ENCODE measurements at regions not wholly inside any gene's neighbourhood (a gene's known extent, or its start where the extent isn't known, plus 50 kb on each side); places are given as distances from the start of the nearest gene placed in this dataset.
A peak's percentile ranks its signal among the peaks of the same experiment; 100 is the strongest.

- Histone ChIP-seq H3K4me3 (ENCODE audit: control insufficient read depth in 1 of 7, extremely low read depth in 1 of 7, insufficient read depth in 4 of 7, low read depth in 2 of 7, low read length in 6 of 7) (no peak overlapping the region), H3K27me3 (replicated peaks in 2 of 5; ENCODE audit: control insufficient read depth in 4 of 5, insufficient read depth in 5 of 5, low read length in 4 of 5) (no peaks in the 10 kb centered on the region), H3K27ac (ENCODE audit: insufficient read depth in 1 of 2, low read depth in 1 of 2, low read length in 2 of 2, poor library complexity in 1 of 2, severe bottlenecking in 2 of 2) (no peak overlapping the region), H3K9me3 (ENCODE audit: control extremely low read depth in 1 of 5, control insufficient read depth in 4 of 5, insufficient read depth in 2 of 5, low read depth in 1 of 5, low read length in 4 of 5) (no peaks in the 10 kb centered on the region), H3K4me1 (ENCODE audit: control extremely low read depth in 1 of 4, control insufficient read depth in 4 of 4, insufficient read depth in 4 of 4, low read length in 3 of 4) (no peaks in the 10 kb centered on the region), H3K36me3 (ENCODE audit: control insufficient read depth in 4 of 4, insufficient read depth in 4 of 4, low read length in 3 of 4) (no peaks in the 10 kb centered on the region)
- POLR2A ChIA-PET = no interaction called here
- CTCF ChIA-PET = no interaction called here
- DNase-seq = no peak
Measured at GRCh38 chr13:99802416-99802815, 169.2 kb downstream of the ZIC5 start.

- no peak for DNase-seq
- H3K27me3 ChIP-seq (replicated peaks in 2 of 5; ENCODE audit: control insufficient read depth in 4 of 5, insufficient read depth in 5 of 5, low read length in 4 of 5) = no peaks in the 10 kb centered on the region
- ChIA-PET CTCF (no interaction called here), POLR2A (interaction anchor here (0.7 kb wide), 1 partner anchor 8 kb away, joined by 3 read pairs; no protein-coding TSS in a partner anchor)
- WGBS (ENCODE audit: insufficient coverage) = 90% methylated on average over 3 of the region's 4 CpGs
- H3K9me3 ChIP-seq (ENCODE audit: control extremely low read depth in 1 of 5, control insufficient read depth in 4 of 5, insufficient read depth in 2 of 5, low read depth in 1 of 5, low read length in 4 of 5) = no peaks in the 10 kb centered on the region
- H3K4me3 ChIP-seq (ENCODE audit: control insufficient read depth in 1 of 7, extremely low read depth in 1 of 7, insufficient read depth in 4 of 7, low read depth in 2 of 7, low read length in 6 of 7) = no peak overlapping the region
- H3K36me3 ChIP-seq (ENCODE audit: control insufficient read depth in 4 of 4, insufficient read depth in 4 of 4, low read length in 3 of 4) = no peaks in the 10 kb centered on the region
- no peaks in the 10 kb centered on the region for H3K4me1 ChIP-seq (ENCODE audit: control extremely low read depth in 1 of 4, control insufficient read depth in 4 of 4, insufficient read depth in 4 of 4, low read length in 3 of 4)
- H3K27ac ChIP-seq (ENCODE audit: insufficient read depth in 1 of 2, low read depth in 1 of 2, low read length in 2 of 2, poor library complexity in 1 of 2, severe bottlenecking in 2 of 2) = no peak overlapping the region
Measured at GRCh38 chr13:99800951-99801350, 170.6 kb downstream of the ZIC5 start.

GRCh38 chr13:99800011-99800410 lies 171.6 kb downstream of the ZIC5 start:
- Histone ChIP-seq H3K4me1 (ENCODE audit: control extremely low read depth in 1 of 4, control insufficient read depth in 4 of 4, insufficient read depth in 4 of 4, low read length in 3 of 4) (no peaks in the 10 kb centered on the region), H3K27ac (ENCODE audit: insufficient read depth in 1 of 2, low read depth in 1 of 2, low read length in 2 of 2, poor library complexity in 1 of 2, severe bottlenecking in 2 of 2) (no peak overlapping the region), H3K36me3 (ENCODE audit: control insufficient read depth in 4 of 4, insufficient read depth in 4 of 4, low read length in 3 of 4) (no peaks in the 10 kb centered on the region), H3K27me3 (replicated peaks in 2 of 5; ENCODE audit: control insufficient read depth in 4 of 5, insufficient read depth in 5 of 5, low read length in 4 of 5) (no peaks in the 10 kb centered on the region), H3K9me3 (ENCODE audit: control extremely low read depth in 1 of 5, control insufficient read depth in 4 of 5, insufficient read depth in 2 of 5, low read depth in 1 of 5, low read length in 4 of 5) (no peaks in the 10 kb centered on the region), H3K4me3 (ENCODE audit: control insufficient read depth in 1 of 7, extremely low read depth in 1 of 7, insufficient read depth in 4 of 7, low read depth in 2 of 7, low read length in 6 of 7) (no peak overlapping the region)
- CTCF ChIA-PET = no interaction called here
- POLR2A ChIA-PET = interaction anchor here (0.7 kb wide), 1 partner anchor 9 kb away, joined by 3 read pairs; no protein-coding TSS in a partner anchor
- 100% methylated on average over 1 of the region's 3 CpGs for WGBS (ENCODE audit: insufficient coverage)
- DNase-seq = no peak

GRCh38 chr13:99798756-99799155 lies 172.8 kb downstream of the ZIC5 start:
- H3K4me1 ChIP-seq (ENCODE audit: control extremely low read depth in 1 of 4, control insufficient read depth in 4 of 4, insufficient read depth in 4 of 4, low read length in 3 of 4) = no peaks in the 10 kb centered on the region
- no peaks in the 10 kb centered on the region for H3K27me3 ChIP-seq (replicated peaks in 2 of 5; ENCODE audit: control insufficient read depth in 4 of 5, insufficient read depth in 5 of 5, low read length in 4 of 5)
- no peak for DNase-seq
- no peaks in the 10 kb centered on the region for H3K36me3 ChIP-seq (ENCODE audit: control insufficient read depth in 4 of 4, insufficient read depth in 4 of 4, low read length in 3 of 4)
- WGBS (ENCODE audit: insufficient coverage) = 100% methylated on average over 4 of the region's 4 CpGs
- ChIA-PET POLR2A (no interaction called here), CTCF (no interaction called here)
- H3K4me3 ChIP-seq (ENCODE audit: control insufficient read depth in 1 of 7, extremely low read depth in 1 of 7, insufficient read depth in 4 of 7, low read depth in 2 of 7, low read length in 6 of 7) = no peak overlapping the region
- H3K27ac ChIP-seq (ENCODE audit: insufficient read depth in 1 of 2, low read depth in 1 of 2, low read length in 2 of 2, poor library complexity in 1 of 2, severe bottlenecking in 2 of 2) = no peak overlapping the region
- no peaks in the 10 kb centered on the region for H3K9me3 ChIP-seq (ENCODE audit: control extremely low read depth in 1 of 5, control insufficient read depth in 4 of 5, insufficient read depth in 2 of 5, low read depth in 1 of 5, low read length in 4 of 5)

- CTCF ChIA-PET = interaction anchor here (0.5 kb wide), 1 partner anchor 12 kb away, joined by 4 read pairs; no protein-coding TSS in a partner anchor
- no CpG with 5 or more reads among the region's 2 CpGs for WGBS (ENCODE audit: insufficient coverage)
- Histone ChIP-seq H3K4me3 (ENCODE audit: control insufficient read depth in 1 of 7, extremely low read depth in 1 of 7, insufficient read depth in 4 of 7, low read depth in 2 of 7, low read length in 6 of 7) (no peak overlapping the region), H3K36me3 (ENCODE audit: control insufficient read depth in 4 of 4, insufficient read depth in 4 of 4, low read length in 3 of 4) (no peaks in the 10 kb centered on the region), H3K27me3 (replicated peaks in 2 of 5; ENCODE audit: control insufficient read depth in 4 of 5, insufficient read depth in 5 of 5, low read length in 4 of 5) (no peaks in the 10 kb centered on the region), H3K27ac (ENCODE audit: insufficient read depth in 1 of 2, low read depth in 1 of 2, low read length in 2 of 2, poor library complexity in 1 of 2, severe bottlenecking in 2 of 2) (no peak overlapping the region), H3K9me3 (ENCODE audit: control extremely low read depth in 1 of 5, control insufficient read depth in 4 of 5, insufficient read depth in 2 of 5, low read depth in 1 of 5, low read length in 4 of 5) (no peaks in the 10 kb centered on the region), H3K4me1 (ENCODE audit: control extremely low read depth in 1 of 4, control insufficient read depth in 4 of 4, insufficient read depth in 4 of 4, low read length in 3 of 4) (no peaks in the 10 kb centered on the region)
- POLR2A ChIA-PET = no interaction called here
- no peak for DNase-seq
Measured at GRCh38 chr13:99797691-99798090, 173.9 kb downstream of the ZIC5 start.

GRCh38 chr13:99796175-99796819 lies 175.3 kb downstream of the ZIC5 start:
- DNase-seq = peak in 2 of 3 donors; percentile 20 to 24
- H3K27ac ChIP-seq (ENCODE audit: insufficient read depth in 1 of 2, low read depth in 1 of 2, low read length in 2 of 2, poor library complexity in 1 of 2, severe bottlenecking in 2 of 2) = no peak overlapping the region
- no peaks in the 10 kb centered on the region for H3K9me3 ChIP-seq (ENCODE audit: control extremely low read depth in 1 of 5, control insufficient read depth in 4 of 5, insufficient read depth in 2 of 5, low read depth in 1 of 5, low read length in 4 of 5)
- CTCF ChIA-PET = no interaction called here
- H3K27me3 ChIP-seq (replicated peaks in 2 of 5; ENCODE audit: control insufficient read depth in 4 of 5, insufficient read depth in 5 of 5, low read length in 4 of 5) = no peaks in the 10 kb centered on the region
- no peaks in the 10 kb centered on the region for H3K36me3 ChIP-seq (ENCODE audit: control insufficient read depth in 4 of 4, insufficient read depth in 4 of 4, low read length in 3 of 4)
- H3K4me3 ChIP-seq (ENCODE audit: control insufficient read depth in 1 of 7, extremely low read depth in 1 of 7, insufficient read depth in 4 of 7, low read depth in 2 of 7, low read length in 6 of 7) = no peak overlapping the region
- POLR2A ChIA-PET = no interaction called here
- no peaks in the 10 kb centered on the region for H3K4me1 ChIP-seq (ENCODE audit: control extremely low read depth in 1 of 4, control insufficient read depth in 4 of 4, insufficient read depth in 4 of 4, low read length in 3 of 4)

- Histone ChIP-seq H3K9me3 (ENCODE audit: control extremely low read depth in 1 of 5, control insufficient read depth in 4 of 5, insufficient read depth in 2 of 5, low read depth in 1 of 5, low read length in 4 of 5) (peaks cover 0 to 2% (median 0%) of the 10 kb centered on the region in 5 experiments), H3K36me3 (ENCODE audit: control insufficient read depth in 4 of 4, insufficient read depth in 4 of 4, low read length in 3 of 4) (no peaks in the 10 kb centered on the region), H3K27me3 (replicated peaks in 2 of 5; ENCODE audit: control insufficient read depth in 4 of 5, insufficient read depth in 5 of 5, low read length in 4 of 5) (no peaks in the 10 kb centered on the region), H3K4me3 (ENCODE audit: control insufficient read depth in 1 of 7, extremely low read depth in 1 of 7, insufficient read depth in 4 of 7, low read depth in 2 of 7, low read length in 6 of 7) (no peak overlapping the region), H3K27ac (ENCODE audit: insufficient read depth in 1 of 2, low read depth in 1 of 2, low read length in 2 of 2, poor library complexity in 1 of 2, severe bottlenecking in 2 of 2) (no peak overlapping the region), H3K4me1 (ENCODE audit: control extremely low read depth in 1 of 4, control insufficient read depth in 4 of 4, insufficient read depth in 4 of 4, low read length in 3 of 4) (no peaks in the 10 kb centered on the region)
- POLR2A ChIA-PET = no interaction called here
- WGBS (ENCODE audit: insufficient coverage) = 90% methylated on average over 5 of the region's 10 CpGs
- CTCF ChIA-PET = no interaction called here
- DNase-seq = no peak
Measured at GRCh38 chr13:99792079-99792921, 179.3 kb downstream of the ZIC5 start.

Data from common myeloid progenitor, CD34-positive (primary cell).